PC-3 (cell line): ENCODE measurements at regions not wholly inside any gene's neighbourhood (a gene's known extent, or its start where the extent isn't known, plus 50 kb on each side); places are given as distances from the start of the nearest gene placed in this dataset.

Experiments
- ATAC-seq: fragments of 200-7000 bp; cut with Tn5 transposase; 2 replicates; pipeline ENCODE4 v1.9.1; 2020; ENCODE audit warnings: mild to moderate bottlenecking, moderate library complexity
- BruUV-seq: library from RNA; stranded (reverse); fragments of 400-500 nt; replicated peaks from 2 replicates; lab custom pipeline; 2021; lab: Mats Ljungman, UMichigan
- CTCF ChIA-PET: fragments of 300-600 bp; sonication (Branson Sonifier 250); formaldehyde crosslinking; loops from one replicate; lab custom pipeline; 2022; ENCODE audit warnings: antibody characterized with exemption; lab: Charles Lee
- POLR2A ChIA-PET: fragments of 300-600 bp; sonication (Branson Sonifier 250); formaldehyde crosslinking; loops from one replicate; lab custom pipeline; 2022; ENCODE audit warnings: antibody characterized with exemption; ENCODE audit not compliant: unreplicated experiment; lab: Charles Lee
- DNase-seq: peaks from one replicate; pipeline ENCODE4 v3.0.0-alpha.2; 2015
- H2AFZ ChIP-seq: fragments of 300-600 bp; sonication (generic); 2 replicates; pipeline ENCODE4 v1.6.0; 2016; ENCODE audit warnings: antibody characterized with exemption, low read length
- H3F3A ChIP-seq: fragments of 300-600 bp; sonication (generic); one replicate; pipeline ENCODE4 v1.6.0; 2017; ENCODE audit warnings: antibody characterized with exemption, low read length, control low read depth, mild to moderate bottlenecking; ENCODE audit not compliant: unreplicated experiment
- H3K27ac ChIP-seq: fragments of 300-600 bp; sonication (generic); 2 replicates; pipeline ENCODE4 v1.5.1; 2016; ENCODE audit warnings: mild to moderate bottlenecking, low read length
- H3K27me3 ChIP-seq: fragments of 300-600 bp; sonication (generic); 2 replicates; pipeline ENCODE4 v1.6.1; 2016; ENCODE audit warnings: low read length, mixed read lengths
- H3K36me3 ChIP-seq: fragments of 300-600 bp; sonication (generic); 2 replicates; pipeline ENCODE4 v1.6.1; 2016; ENCODE audit warnings: low read depth, mixed run types, low read length, mixed read lengths
- H3K4me1 ChIP-seq: fragments of 300-600 bp; sonication (generic); 2 replicates; pipeline ENCODE4 v1.5.1; 2016; ENCODE audit warnings: low read length; ENCODE audit not compliant: insufficient read depth
- H3K4me2 ChIP-seq: fragments of 300-600 bp; sonication (generic); 2 replicates; pipeline ENCODE4 v1.6.0; 2016; ENCODE audit warnings: low read length
- H3K4me3 ChIP-seq: fragments of 300-600 bp; sonication (generic); 2 replicates; pipeline ENCODE4 v1.5.1; 2016; ENCODE audit warnings: mild to moderate bottlenecking, low read length, mixed read lengths
- H3K79me2 ChIP-seq: fragments of 300-600 bp; sonication (generic); 2 replicates; pipeline ENCODE4 v1.6.1; 2017; ENCODE audit warnings: low read length, mixed read lengths
- H3K9ac ChIP-seq: fragments of 300-600 bp; sonication (generic); 2 replicates; pipeline ENCODE4 v1.6.0; 2016; ENCODE audit warnings: mild to moderate bottlenecking, low read length
- H3K9me2 ChIP-seq: fragments of 300-600 bp; sonication (generic); replicated peaks from 2 replicates; pipeline ENCODE4 v1.6.1; 2016; ENCODE audit warnings: mixed run types, low read length, mixed read lengths
- H3K9me3 ChIP-seq: fragments of 300-600 bp; sonication (generic); 2 replicates; pipeline ENCODE4 v1.6.1; 2016; ENCODE audit warnings: low read length, mixed read lengths
- H4K20me1 ChIP-seq: fragments of 300-600 bp; sonication (generic); 2 replicates; pipeline ENCODE4 v1.6.1; 2016; ENCODE audit warnings: low read length, mixed read lengths
- EZH2 ChIP-seq: fragments of 300-600 bp; sonication (generic); IDR thresholded peaks from one replicate; pipeline ENCODE4 v1.6.1; 2017; ENCODE audit warnings: antibody characterized with exemption, mild to moderate bottlenecking, low read length; ENCODE audit not compliant: unreplicated experiment
- EZH2phosphoT487 ChIP-seq: fragments of 300-600 bp; sonication (generic); IDR thresholded peaks from 2 replicates; pipeline ENCODE4 v1.6.1; 2018; ENCODE audit warnings: mild to moderate bottlenecking, antibody characterized with exemption, low read length, borderline replicate concordance
- intact Hi-C: fragments of 100-400 bp; cut with micrococcal nuclease; formaldehyde crosslinking; loops from 2 replicates; pipeline ENCODE4 v1.9.0; 2023
- TF ChIP-seq, protein P1 (sequence below): fragments of 300-600 bp; sonication (generic); conservative IDR thresholded peaks from 2 replicates; pipeline ENCODE4 v1.5.1; 2017; ENCODE audit warnings: antibody characterized with exemption, low read depth, mild to moderate bottlenecking, low read length

DNA sequence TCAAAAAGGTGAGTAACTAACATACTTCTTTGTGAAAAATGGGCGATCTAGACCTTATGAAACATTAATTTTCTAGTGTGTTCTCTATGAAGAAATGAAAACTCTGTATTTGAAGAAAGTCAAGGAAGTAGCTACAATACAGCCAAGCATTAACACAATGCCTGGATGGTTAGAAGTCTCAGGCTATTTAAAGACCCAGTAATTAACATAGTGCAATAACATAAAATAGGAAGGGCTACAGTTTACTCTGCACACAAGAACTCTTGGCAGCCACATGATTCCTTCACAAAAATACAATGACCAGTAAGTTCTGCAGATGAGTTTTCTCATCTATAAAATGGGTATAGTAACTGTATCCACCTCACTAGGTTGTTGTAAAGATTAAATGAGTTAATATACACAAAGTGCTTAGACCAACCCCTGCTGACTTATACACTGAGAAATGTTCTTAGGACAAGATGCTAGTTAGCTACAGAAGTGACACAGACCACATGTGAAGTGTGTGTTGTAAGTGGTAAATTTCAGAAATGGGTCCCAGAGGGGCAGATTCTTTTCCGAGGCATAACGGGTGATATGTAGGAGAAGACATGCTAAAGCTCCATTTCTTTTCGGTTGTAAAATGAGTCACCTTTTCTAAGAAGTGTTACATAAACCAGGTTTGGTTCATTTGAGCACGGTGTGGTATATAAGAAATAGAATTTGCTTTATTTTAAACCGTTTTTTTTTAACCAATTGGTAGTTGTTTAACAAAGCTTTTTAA, 61.8 kb downstream of the CXCR4 start:
- no peak for ATAC-seq
- H3K4me1 ChIP-seq = no peaks in the 10 kb centered on the region
- no peak overlapping the region for H3K4me3 ChIP-seq
- ChIA-PET POLR2A (no interaction called here), CTCF (no interaction called here)
- H3K36me3 ChIP-seq = no peaks in the 10 kb centered on the region
- intact Hi-C loops = no loop called here
- H4K20me1 ChIP-seq = no peaks in the 10 kb centered on the region
- H3K9me2 ChIP-seq = no peaks in the 10 kb centered on the region
- H3K9ac ChIP-seq = no peak overlapping the region
- no peak overlapping the region for H3K27ac ChIP-seq
- BruUV-seq = no TSS peak
- no peaks in the 10 kb centered on the region for H3K79me2 ChIP-seq
- H3K4me2 ChIP-seq = no peak overlapping the region
- peaks cover 4% of the 10 kb centered on the region; the same call in 1 of the 2 replicates for H3K27me3 ChIP-seq
- H2AFZ ChIP-seq = no peak overlapping the region
- DNase-seq = no peak
- TF ChIP-seq, protein P1, sequence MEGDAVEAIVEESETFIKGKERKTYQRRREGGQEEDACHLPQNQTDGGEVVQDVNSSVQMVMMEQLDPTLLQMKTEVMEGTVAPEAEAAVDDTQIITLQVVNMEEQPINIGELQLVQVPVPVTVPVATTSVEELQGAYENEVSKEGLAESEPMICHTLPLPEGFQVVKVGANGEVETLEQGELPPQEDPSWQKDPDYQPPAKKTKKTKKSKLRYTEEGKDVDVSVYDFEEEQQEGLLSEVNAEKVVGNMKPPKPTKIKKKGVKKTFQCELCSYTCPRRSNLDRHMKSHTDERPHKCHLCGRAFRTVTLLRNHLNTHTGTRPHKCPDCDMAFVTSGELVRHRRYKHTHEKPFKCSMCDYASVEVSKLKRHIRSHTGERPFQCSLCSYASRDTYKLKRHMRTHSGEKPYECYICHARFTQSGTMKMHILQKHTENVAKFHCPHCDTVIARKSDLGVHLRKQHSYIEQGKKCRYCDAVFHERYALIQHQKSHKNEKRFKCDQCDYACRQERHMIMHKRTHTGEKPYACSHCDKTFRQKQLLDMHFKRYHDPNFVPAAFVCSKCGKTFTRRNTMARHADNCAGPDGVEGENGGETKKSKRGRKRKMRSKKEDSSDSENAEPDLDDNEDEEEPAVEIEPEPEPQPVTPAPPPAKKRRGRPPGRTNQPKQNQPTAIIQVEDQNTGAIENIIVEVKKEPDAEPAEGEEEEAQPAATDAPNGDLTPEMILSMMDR = no peak
- no peak for TF ChIP-seq EZH2
- no peak for TF ChIP-seq EZH2phosphoT487
- no peaks in the 10 kb centered on the region for H3F3A ChIP-seq
- no peaks in the 10 kb centered on the region for H3K9me3 ChIP-seq

DNA sequence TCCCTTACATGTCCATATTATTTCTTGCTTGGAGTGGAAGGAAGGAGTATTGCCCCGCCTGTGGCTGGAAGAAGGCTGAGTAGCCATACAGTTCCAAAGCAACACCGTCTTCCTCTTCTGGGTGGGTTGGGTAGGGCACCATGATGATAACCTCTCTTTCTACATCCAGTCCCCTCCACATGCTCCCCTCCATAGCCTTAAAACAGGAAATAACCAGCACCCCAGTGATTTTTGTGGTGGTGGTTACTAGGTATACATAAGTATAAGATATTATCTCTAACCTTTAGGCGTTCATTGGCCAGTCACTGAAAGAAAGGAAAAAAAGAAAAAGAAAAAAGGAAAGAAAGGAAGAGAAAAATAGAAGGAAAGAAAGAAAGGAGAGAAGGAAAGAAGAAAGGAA, 63.1 kb downstream of the CXCR4 start:
- DNase-seq = no peak

More for the DNA sequence above, 63.1 kb downstream of the CXCR4 start:
- H3K27ac ChIP-seq = no peak overlapping the region
- no peak overlapping the region for H3K4me3 ChIP-seq
- intact Hi-C loops = no loop called here
- H3K9ac ChIP-seq = no peak overlapping the region
- peaks cover 4% of the 10 kb centered on the region; the same call in 1 of the 2 replicates for H3K27me3 ChIP-seq
- H3K9me2 ChIP-seq = no peaks in the 10 kb centered on the region
- TF ChIP-seq, protein P1 = no peak
- TF ChIP-seq EZH2phosphoT487 (no peak), EZH2 (no peak)
- no peaks in the 10 kb centered on the region for H3K9me3 ChIP-seq
- H2AFZ ChIP-seq = no peak overlapping the region
- H3K79me2 ChIP-seq = no peaks in the 10 kb centered on the region
- ATAC-seq = no peak
- BruUV-seq = no TSS peak
- no peaks in the 10 kb centered on the region for H3K4me1 ChIP-seq
- ChIA-PET CTCF (no interaction called here), POLR2A (no interaction called here)
- no peaks in the 10 kb centered on the region for H3F3A ChIP-seq
- H3K4me2 ChIP-seq = no peak overlapping the region
- H3K36me3 ChIP-seq = no peaks in the 10 kb centered on the region
- H4K20me1 ChIP-seq = no peaks in the 10 kb centered on the region
